Common myeloid progenitor, CD34-positive (primary cell): ENCODE measurements at regions not wholly inside any gene's neighbourhood (a gene's known extent, or its start where the extent isn't known, plus 50 kb on each side); places are given as distances from the start of the nearest gene placed in this dataset.
"Not testable (repeated sequence)": the region's sequence is repeated elsewhere in the genome, so short reads cannot be mapped to it uniquely, and the experiment has no call there.

Source experiments
- CTCF ChIA-PET: fragments of 350-600 bp; sonication (Branson Sonifier 250); formaldehyde crosslinking; loops from one replicate; lab custom pipeline; 2021; ENCODE audit warnings: antibody characterized with exemption; lab: Charles Lee
- POLR2A ChIA-PET: fragments of 350-600 bp; sonication (Branson Sonifier 250); formaldehyde crosslinking; loops from one replicate; lab custom pipeline; 2021; ENCODE audit warnings: antibody characterized with exemption; lab: Charles Lee
- DNase-seq, 3 donors: peaks; one replicate each; pipeline versions ENCODE4 v3.0.0 to v3.0.0-alpha.2; 2013
- H3K27ac ChIP-seq, 2 experiments: 1 replicate in 1 of 2; 2 replicates in 1 of 2; pipeline ENCODE4 v1.7.0; 2013; ENCODE audit warnings: inconsistent platforms in 2 of 2, low read length in 2 of 2, mild to moderate bottlenecking in 2 of 2, low read depth in 1 of 2, moderate library complexity in 1 of 2; ENCODE audit not compliant: severe bottlenecking in 2 of 2, insufficient read depth in 1 of 2, poor library complexity in 1 of 2
- H3K27me3 ChIP-seq, 5 experiments: replicated peaks in 2 of 5; 1 replicate in 3 of 5; 2 replicates in 2 of 5; pipeline versions ENCODE4 v1.6.1 to v1.7.0; 2013; ENCODE audit warnings: low read length in 4 of 5, mild to moderate bottlenecking in 2 of 5, moderate library complexity in 2 of 5, inconsistent platforms in 1 of 5; ENCODE audit not compliant: insufficient read depth in 5 of 5, control insufficient read depth in 4 of 5
- H3K36me3 ChIP-seq, 4 experiments: 1 replicate in 2 of 4; 2 replicates in 2 of 4; pipeline versions ENCODE4 v1.6.1 to v1.7.0; 2013; ENCODE audit warnings: low read length in 3 of 4, control low read depth in 1 of 4, mild to moderate bottlenecking in 1 of 4; ENCODE audit not compliant: control insufficient read depth in 4 of 4, insufficient read depth in 4 of 4
- H3K4me1 ChIP-seq, 4 experiments: 1 replicate in 3 of 4; 2 replicates in 1 of 4; pipeline versions ENCODE4 v1.6.1 to v1.7.1; 2013; ENCODE audit warnings: low read length in 3 of 4, mild to moderate bottlenecking in 3 of 4, control low read depth in 1 of 4, inconsistent platforms in 1 of 4, moderate library complexity in 1 of 4; ENCODE audit not compliant: control insufficient read depth in 4 of 4, insufficient read depth in 4 of 4; ENCODE audit errors: control extremely low read depth in 1 of 4
- H3K4me3 ChIP-seq, 7 experiments: 1 replicate in 4 of 7; 2 replicates in 3 of 7; pipeline versions ENCODE4 v1.5.1 to v1.7.0; 2013; ENCODE audit warnings: mild to moderate bottlenecking in 7 of 7, low read length in 6 of 7, moderate library complexity in 6 of 7, inconsistent platforms in 2 of 7, low read depth in 2 of 7, control low read depth in 1 of 7; ENCODE audit not compliant: insufficient read depth in 4 of 7, control insufficient read depth in 1 of 7; ENCODE audit errors: extremely low read depth in 1 of 7
- H3K9me3 ChIP-seq, 5 experiments: 1 replicate in 4 of 5; 2 replicates in 1 of 5; pipeline versions ENCODE4 v1.6.1 to v1.7.1; 2013; ENCODE audit warnings: low read length in 4 of 5, mild to moderate bottlenecking in 2 of 5, inconsistent platforms in 1 of 5, low read depth in 1 of 5, moderate library complexity in 1 of 5; ENCODE audit not compliant: control insufficient read depth in 4 of 5, insufficient read depth in 2 of 5; ENCODE audit errors: control extremely low read depth in 1 of 5
- WGBS: methylation state at CpG from one replicate; pipeline ENCODE4 v1.1.5; 2013; ENCODE audit not compliant: insufficient coverage; 5-methylcytosine and 5-hydroxymethylcytosine counted together

- WGBS: no CpG with 5 or more reads among the region's 2 CpGs
- CTCF ChIA-PET: interaction anchor here (1.3 kb wide), 1 partner anchor 32 kb away, joined by 3 read pairs; no protein-coding TSS in a partner anchor
- H3K4me3 ChIP-seq: no peak overlapping the region
- no peak for DNase-seq
- no peaks in the 10 kb centered on the region for H3K36me3 ChIP-seq
- no peaks in the 10 kb centered on the region for H3K9me3 ChIP-seq
- H3K27ac ChIP-seq: no peak overlapping the region
- POLR2A ChIA-PET: no interaction called here
- H3K27me3 ChIP-seq: no peaks in the 10 kb centered on the region
- no peaks in the 10 kb centered on the region for H3K4me1 ChIP-seq
Observed at GRCh38 chr5:28313321-28313951, 1275.0 kb upstream of the CDH9 start.

- no peak for DNase-seq
- H3K4me1 ChIP-seq: no peaks in the 10 kb centered on the region
- WGBS: 100% methylated on average over 4 of the region's 6 CpGs
- no peaks in the 10 kb centered on the region for H3K27me3 ChIP-seq
- H3K36me3 ChIP-seq: no peaks in the 10 kb centered on the region
- CTCF ChIA-PET: interaction anchor here (0.6 kb wide), 1 partner anchor 1496 kb away, joined by 3 read pairs; no protein-coding TSS in a partner anchor
- no peaks in the 10 kb centered on the region for H3K9me3 ChIP-seq
- POLR2A ChIA-PET: interaction anchor here (0.6 kb wide), 1 partner anchor 18 kb away, joined by 4 read pairs; no protein-coding TSS in a partner anchor
- no peak overlapping the region for H3K27ac ChIP-seq
- H3K4me3 ChIP-seq: no peak overlapping the region
Observed at GRCh38 chr5:28310696-28311095, 1272.3 kb upstream of the CDH9 start.

DNA sequence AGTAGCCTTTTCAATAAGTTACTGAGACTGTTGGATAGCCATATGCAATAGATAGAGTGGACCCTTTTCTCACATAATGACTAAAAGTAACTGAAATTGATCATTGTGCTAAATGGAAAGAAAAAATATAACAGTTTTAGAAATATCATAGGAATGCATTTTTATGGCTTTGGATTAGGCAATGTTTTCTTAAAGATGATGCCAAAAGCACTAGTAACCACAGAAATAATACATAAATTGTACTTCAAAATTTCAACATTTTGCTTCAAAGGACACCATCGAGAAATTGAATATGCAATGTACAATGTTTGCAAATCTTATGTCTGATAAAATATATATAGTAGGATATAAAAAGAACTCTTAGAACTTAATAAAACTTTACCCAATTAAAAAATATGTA, 1267.5 kb upstream of the CDH9 start:
- H3K4me3 ChIP-seq: no peak overlapping the region
- CTCF ChIA-PET: no interaction called here
- no peak for DNase-seq
- POLR2A ChIA-PET: no interaction called here
- H3K4me1 ChIP-seq: no peaks in the 10 kb centered on the region
- H3K36me3 ChIP-seq: no peaks in the 10 kb centered on the region
- no peaks in the 10 kb centered on the region for H3K27me3 ChIP-seq
- no peak overlapping the region for H3K27ac ChIP-seq
- H3K9me3 ChIP-seq: peaks cover 0 to 7% (median 0%) of the 10 kb centered on the region in 5 experiments
- no CpG with 5 or more reads among the region's 1 CpG for WGBS

GRCh38 chr5:28301712-28302111, 1263.3 kb upstream of the CDH9 start:
- no peaks in the 10 kb centered on the region for H3K27me3 ChIP-seq
- no peak overlapping the region for H3K27ac ChIP-seq
- no peak for DNase-seq
- ChIA-PET CTCF (no interaction called here), POLR2A (no interaction called here)
- no peak overlapping the region for H3K4me3 ChIP-seq
- no peaks in the 10 kb centered on the region for H3K4me1 ChIP-seq
- peaks cover 0 to 7% (median 0%) of the 10 kb centered on the region in 5 experiments for H3K9me3 ChIP-seq
- WGBS: 100% methylated on average over 1 of the region's 2 CpGs
- H3K36me3 ChIP-seq: no peaks in the 10 kb centered on the region

DNA sequence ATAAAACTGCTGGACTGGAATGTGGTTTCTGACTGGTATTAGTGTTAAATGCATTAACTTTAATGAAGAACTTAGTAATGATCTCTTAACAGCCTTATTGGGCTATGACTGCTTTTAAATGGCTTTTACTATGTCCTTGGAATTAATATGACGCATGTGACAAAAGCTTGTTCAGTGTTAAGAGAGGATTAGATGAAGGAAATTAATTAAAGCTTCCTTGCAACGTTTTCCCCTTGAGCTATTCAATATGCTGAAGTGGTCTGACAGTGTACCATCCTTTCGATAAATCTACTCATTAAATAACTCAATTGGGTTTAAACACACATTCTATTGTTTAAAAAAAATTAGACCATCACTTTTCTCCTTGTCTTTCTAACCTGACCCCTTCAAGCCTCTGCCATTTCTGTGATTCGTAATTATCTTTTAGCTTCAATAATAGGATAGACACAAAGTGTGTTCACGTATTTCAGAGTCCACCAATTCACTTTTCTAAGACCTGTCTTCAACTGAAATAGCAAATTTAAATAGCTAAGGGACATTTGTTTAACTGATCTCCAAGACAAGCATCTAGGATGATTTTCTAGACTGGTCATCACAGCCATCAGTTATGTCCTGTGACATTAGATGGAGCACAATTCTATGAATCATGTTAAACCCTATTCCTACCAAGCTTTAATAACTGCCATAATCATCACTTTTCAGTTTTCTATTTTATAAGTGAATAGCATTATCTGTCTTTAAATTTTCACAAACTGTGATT, 1258.0 kb upstream of the CDH9 start:
- CTCF ChIA-PET: no interaction called here
- no peaks in the 10 kb centered on the region for H3K36me3 ChIP-seq
- H3K27me3 ChIP-seq: no peaks in the 10 kb centered on the region
- WGBS: 94% methylated on average over 3 of the region's 5 CpGs
- peaks cover 0 to 3% (median 0%) of the 10 kb centered on the region in 5 experiments for H3K9me3 ChIP-seq
- H3K4me3 ChIP-seq: no peak overlapping the region
- H3K4me1 ChIP-seq: no peaks in the 10 kb centered on the region
- POLR2A ChIA-PET: no interaction called here
- no peak overlapping the region for H3K27ac ChIP-seq
- no peak for DNase-seq

DNA sequence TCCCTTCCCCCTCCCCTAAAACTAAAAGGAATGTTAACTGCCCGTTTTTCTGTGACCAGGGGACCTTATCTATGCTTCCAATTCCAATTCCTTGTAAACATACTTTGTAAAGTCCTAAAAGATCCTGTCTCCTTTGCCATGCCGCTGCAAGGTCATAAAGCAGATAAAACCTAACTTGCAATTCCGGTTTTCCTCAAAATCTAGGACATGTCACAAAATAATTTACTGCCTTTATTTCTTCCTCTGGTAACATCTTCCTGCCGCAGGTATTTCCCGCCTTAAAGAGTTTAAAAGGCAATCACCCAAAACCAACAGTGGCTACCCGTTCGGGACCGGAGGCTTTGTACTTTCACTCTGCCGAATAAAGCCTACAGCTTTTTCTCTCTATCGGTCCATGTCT, 1248.6 kb upstream of the CDH9 start:
- H3K27ac ChIP-seq: not testable (repeated sequence)
- WGBS: 88% methylated on average over 10 of the region's 10 CpGs

DNA sequence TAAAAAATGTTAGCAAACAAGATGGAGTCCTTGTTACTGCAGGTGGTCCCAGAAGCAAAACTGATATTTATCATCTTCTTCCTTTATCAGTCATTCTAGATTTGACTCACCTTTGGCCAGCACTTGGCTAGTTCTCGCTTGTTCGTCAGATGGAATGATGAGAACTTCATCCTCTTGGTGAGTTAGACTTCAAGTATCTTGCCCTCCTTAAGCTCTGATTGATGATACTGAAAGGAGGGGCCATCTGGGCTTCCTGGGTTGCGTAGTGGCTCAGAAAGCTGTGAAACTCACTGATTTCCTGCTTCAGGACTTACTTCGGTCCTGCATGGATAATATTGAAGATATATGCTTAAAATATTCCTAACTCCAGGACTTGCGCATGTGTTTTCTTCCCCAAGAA, 1248.2 kb upstream of the CDH9 start:
- WGBS: 100% methylated on average over 4 of the region's 5 CpGs
- no peak for DNase-seq
- no peaks in the 10 kb centered on the region for H3K4me1 ChIP-seq
- H3K4me3 ChIP-seq: no peak overlapping the region
- H3K27me3 ChIP-seq: no peaks in the 10 kb centered on the region
- ChIA-PET CTCF (no interaction called here), POLR2A (no interaction called here)
- H3K9me3 ChIP-seq: no peaks in the 10 kb centered on the region
- no peak overlapping the region for H3K27ac ChIP-seq
- no peaks in the 10 kb centered on the region for H3K36me3 ChIP-seq

More for the DNA sequence above, 1248.6 kb upstream of the CDH9 start:
- CTCF ChIA-PET, H3K27me3 ChIP-seq, H3K4me3 ChIP-seq, POLR2A ChIA-PET, DNase-seq, H3K9me3 ChIP-seq, H3K4me1 ChIP-seq, H3K36me3 ChIP-seq: not testable (repeated sequence)
